ENCODE measurements at regions not wholly inside any gene's neighbourhood (a gene's known extent, or its start where the extent isn't known, plus 50 kb on each side); places are given as distances from the start of the nearest gene placed in this dataset.

GRCh38 chr18:38930881-38931753, 1365.5 kb upstream of the CELF4 start:
- no peak for TF ChIP-seq NFRKB (IDR thresholded peaks at IDR 0.05)
- TF ChIP-seq SP1 (IDR thresholded peaks at IDR 0.05): no peak
- TF ChIP-seq ZNF384 (IDR thresholded peaks at IDR 0.05): no peak
- TF ChIP-seq SUZ12 (IDR thresholded peaks at IDR 0.05): no peak
- no peak for TF ChIP-seq FOXM1 (IDR thresholded peaks at IDR 0.05; ENCODE audit: borderline replicate concordance)
- no peak for TF ChIP-seq BHLHE40 (IDR thresholded peaks at IDR 0.05; ENCODE audit: borderline replicate concordance)
- TF ChIP-seq PKNOX1 (IDR thresholded peaks at IDR 0.05): no peak
- no peak for TF ChIP-seq CTBP1 (IDR thresholded peaks at IDR 0.05; ENCODE audit: borderline replicate concordance)
- TF ChIP-seq LEF1 (IDR thresholded peaks at IDR 0.05; ENCODE audit: borderline replicate concordance): no peak
- no peak for TF ChIP-seq ELF4 (IDR thresholded peaks at IDR 0.05)
- TF ChIP-seq FOXA1 (IDR thresholded peaks at IDR 0.05): no peak

Measured in HEK293T (cell line).